Uterus (tissue), 2 donors: ENCODE measurements at regions not wholly inside any gene's neighbourhood (a gene's known extent, or its start where the extent isn't known, plus 50 kb on each side); places are given as distances from the start of the nearest gene placed in this dataset.
"Not testable (repeated sequence)": the region's sequence is repeated elsewhere in the genome, so short reads cannot be mapped to it uniquely, and the experiment has no call there.

Experiments used
- CTCF ChIP-seq, 4 experiments: fragments of 200-600 bp in 2 of 4; fragments of 450-650 bp in 2 of 4; sonication (generic) in 2 of 4; IDR thresholded peaks; one replicate each; pipeline ENCODE4 v1.5.1; 2016 to 2019; ENCODE audit warnings: antibody characterized with exemption in 4 of 4, mild to moderate bottlenecking in 2 of 4, moderate library complexity in 1 of 4
- POLR2A ChIP-seq, 2 donors: fragments of 450-650 bp; IDR thresholded peaks; one replicate each; pipeline ENCODE4 v1.6.1; 2016; ENCODE audit warnings: antibody characterized with exemption in 2 of 2, mild to moderate bottlenecking in 1 of 2, moderate library complexity in 1 of 2

DNA sequence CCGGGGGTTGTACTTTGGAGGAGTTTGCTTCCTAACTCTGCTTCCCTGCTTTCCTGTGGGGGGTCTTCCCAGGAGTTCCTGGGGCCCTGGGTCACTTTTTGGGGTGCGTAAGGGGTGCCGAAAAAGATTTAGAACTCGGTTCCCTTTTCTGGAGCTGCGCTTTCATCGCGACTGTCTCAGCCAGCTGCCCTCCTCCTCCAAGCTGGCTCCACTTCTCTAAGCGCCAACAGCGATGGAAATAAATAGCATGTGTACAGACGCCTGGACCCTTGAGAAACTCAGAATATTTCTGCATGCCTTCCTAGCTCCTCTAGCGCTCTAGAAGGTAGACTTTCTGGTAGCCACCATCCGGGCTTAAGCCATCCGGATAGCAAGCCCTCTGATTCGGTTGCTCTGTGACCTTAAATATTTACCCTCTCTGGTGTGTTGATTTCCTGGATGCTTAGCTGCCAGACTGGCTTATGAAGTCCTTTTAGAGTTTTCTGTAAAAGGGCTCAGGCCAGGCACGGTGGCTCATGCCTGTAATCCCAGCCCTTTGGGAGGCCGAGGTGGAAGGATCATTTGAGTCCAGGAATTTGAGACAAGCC is 71.7 kb downstream of the SPDYE17 start:
- TF ChIP-seq CTCF, POLR2A (IDR thresholded peaks at IDR 0.05): not testable (repeated sequence)
